HFF-Myc (cell line): ENCODE measurements at regions not wholly inside any gene's neighbourhood (a gene's known extent, or its start where the extent isn't known, plus 50 kb on each side); places are given as distances from the start of the nearest gene placed in this dataset.

Source experiments
- DNase-seq: peaks from one replicate; pipeline ENCODE4 v3.0.0-alpha.2; 2011; ENCODE audit warnings: low read depth; ENCODE audit errors: extremely low read depth
- H3K4me3 ChIP-seq: replicated peaks from 2 replicates; pipeline ENCODE4 v1.5.1; 2011; ENCODE audit warnings: low read depth, mild to moderate bottlenecking, control low read depth, low read length
- TF ChIP-seq, protein P1 (sequence below): IDR thresholded peaks from 2 replicates; pipeline ENCODE4 v1.5.1; 2012; ENCODE audit warnings: mild to moderate bottlenecking, low read depth, low read length, control low read depth; ENCODE audit errors: missing control alignments

DNA sequence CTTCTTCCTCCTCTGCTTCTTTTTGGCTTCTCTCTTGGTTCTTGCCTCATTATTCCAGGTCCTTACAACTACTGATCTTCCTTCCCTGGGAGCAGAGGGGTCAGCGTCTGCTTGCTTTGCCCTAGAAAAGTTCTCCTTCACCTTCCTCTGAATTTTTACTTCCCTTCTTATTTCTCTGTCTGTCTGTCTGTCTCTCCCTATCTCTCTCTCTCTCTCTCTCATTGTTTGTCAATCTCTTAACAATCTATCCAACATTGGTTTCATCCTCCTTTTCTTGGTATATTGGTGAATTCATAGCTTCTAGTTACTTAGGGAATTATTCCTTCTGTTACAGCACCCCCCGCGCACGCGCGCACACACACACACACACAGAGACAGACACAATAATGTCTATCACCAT is 559.1 kb downstream of the MN1 start:
- TF ChIP-seq, protein P1, sequence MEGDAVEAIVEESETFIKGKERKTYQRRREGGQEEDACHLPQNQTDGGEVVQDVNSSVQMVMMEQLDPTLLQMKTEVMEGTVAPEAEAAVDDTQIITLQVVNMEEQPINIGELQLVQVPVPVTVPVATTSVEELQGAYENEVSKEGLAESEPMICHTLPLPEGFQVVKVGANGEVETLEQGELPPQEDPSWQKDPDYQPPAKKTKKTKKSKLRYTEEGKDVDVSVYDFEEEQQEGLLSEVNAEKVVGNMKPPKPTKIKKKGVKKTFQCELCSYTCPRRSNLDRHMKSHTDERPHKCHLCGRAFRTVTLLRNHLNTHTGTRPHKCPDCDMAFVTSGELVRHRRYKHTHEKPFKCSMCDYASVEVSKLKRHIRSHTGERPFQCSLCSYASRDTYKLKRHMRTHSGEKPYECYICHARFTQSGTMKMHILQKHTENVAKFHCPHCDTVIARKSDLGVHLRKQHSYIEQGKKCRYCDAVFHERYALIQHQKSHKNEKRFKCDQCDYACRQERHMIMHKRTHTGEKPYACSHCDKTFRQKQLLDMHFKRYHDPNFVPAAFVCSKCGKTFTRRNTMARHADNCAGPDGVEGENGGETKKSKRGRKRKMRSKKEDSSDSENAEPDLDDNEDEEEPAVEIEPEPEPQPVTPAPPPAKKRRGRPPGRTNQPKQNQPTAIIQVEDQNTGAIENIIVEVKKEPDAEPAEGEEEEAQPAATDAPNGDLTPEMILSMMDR, result no peak
- no peak overlapping the region for H3K4me3 ChIP-seq
- no peak for DNase-seq

DNA sequence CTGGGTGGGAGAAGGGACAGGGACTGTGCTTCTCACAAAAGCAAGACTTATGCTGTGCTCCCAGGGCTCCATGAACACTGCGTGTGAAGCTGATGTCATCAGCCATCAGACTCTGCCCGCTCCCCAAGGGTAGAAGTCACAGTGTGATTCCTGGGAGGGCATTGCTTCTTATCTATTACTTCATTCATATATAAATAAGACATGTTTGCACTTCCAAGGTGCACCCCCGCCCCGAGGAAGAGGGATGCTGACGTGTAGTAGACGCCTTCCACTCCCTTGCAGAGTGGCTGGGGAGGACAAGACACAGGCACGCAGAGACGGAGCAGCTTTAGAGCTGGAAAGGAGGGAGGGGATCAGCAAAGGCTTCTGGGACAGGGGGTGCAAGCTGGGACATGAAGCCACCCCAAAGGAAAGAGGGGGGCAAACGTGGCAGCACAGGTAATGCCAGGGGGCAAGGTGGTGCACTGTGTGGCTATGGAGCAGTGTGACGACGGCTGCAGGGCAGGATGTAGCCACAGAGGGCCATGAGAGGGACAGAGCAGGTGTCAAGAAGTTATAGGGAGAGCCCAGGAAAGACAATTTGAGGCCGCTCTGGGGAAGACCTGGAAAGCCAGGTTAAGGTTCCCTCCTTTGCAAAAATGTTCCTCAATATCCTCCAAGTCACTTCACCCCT is 558.5 kb downstream of the MN1 start:
- DNase-seq, result no peak
- TF ChIP-seq, protein P1, result no peak
- H3K4me3 ChIP-seq, result no peak overlapping the region

DNA sequence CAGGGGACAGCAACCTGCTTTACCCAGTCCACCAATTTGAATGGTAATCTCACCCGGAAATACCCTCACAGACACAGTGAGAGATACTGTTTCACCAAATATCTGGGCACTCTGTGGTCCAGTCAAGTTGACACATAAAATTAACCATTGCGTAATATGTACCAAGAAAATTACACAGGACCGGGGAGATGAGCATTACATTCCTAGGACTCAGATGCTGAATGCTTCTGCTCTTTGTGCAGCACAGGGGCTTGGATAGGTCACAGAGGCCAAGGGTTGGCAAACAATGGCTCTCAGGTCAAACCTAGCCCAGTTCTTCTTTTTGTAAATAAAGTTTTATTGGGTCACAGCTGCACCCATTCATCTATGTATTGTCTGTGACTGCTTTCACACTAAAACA is 557.2 kb downstream of the MN1 start:
- H3K4me3 ChIP-seq, result no peak overlapping the region
- TF ChIP-seq, protein P1, result no peak
- DNase-seq, result no peak

DNA sequence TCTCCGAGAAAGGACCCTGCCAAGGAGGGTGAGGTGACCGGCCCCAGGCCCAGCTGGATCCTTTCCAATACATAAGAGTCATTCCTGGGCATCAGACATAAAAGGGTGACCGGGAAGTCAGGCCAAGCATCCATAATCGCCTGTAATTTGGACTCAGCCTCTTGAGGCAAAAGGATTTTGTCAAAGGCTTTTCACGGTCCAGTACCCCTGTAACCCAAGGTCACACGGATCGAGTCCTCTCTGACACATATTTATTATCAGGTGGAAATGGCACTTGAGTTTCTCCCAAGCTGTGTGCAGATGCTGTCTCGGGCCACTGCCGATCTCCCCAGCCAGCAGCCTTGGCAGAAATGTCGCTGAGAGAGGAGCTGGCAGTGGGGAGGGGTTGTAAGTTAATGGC is 556.5 kb downstream of the MN1 start:
- no peak overlapping the region for H3K4me3 ChIP-seq
- no peak for DNase-seq
- TF ChIP-seq, protein P1, result no peak

DNA sequence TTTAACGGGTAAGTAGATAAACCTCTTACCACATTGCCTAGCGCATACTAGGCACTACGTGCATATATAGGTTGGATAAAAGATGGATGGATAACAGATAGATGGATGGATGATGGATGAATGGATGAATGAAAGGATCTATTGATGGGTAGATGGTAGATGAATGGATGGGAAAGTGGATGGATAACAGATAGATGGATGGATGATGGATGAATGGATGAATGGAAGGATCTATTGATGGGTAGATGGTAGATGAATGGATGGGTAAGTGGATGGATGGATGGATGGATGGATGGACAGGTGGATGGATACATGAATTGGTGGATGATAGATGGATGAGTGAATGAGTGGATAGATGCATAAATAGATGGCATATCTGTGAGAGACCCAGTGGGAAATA is 555.0 kb downstream of the MN1 start:
- no peak overlapping the region for H3K4me3 ChIP-seq
- no peak for DNase-seq
- TF ChIP-seq, protein P1, result no peak

DNA sequence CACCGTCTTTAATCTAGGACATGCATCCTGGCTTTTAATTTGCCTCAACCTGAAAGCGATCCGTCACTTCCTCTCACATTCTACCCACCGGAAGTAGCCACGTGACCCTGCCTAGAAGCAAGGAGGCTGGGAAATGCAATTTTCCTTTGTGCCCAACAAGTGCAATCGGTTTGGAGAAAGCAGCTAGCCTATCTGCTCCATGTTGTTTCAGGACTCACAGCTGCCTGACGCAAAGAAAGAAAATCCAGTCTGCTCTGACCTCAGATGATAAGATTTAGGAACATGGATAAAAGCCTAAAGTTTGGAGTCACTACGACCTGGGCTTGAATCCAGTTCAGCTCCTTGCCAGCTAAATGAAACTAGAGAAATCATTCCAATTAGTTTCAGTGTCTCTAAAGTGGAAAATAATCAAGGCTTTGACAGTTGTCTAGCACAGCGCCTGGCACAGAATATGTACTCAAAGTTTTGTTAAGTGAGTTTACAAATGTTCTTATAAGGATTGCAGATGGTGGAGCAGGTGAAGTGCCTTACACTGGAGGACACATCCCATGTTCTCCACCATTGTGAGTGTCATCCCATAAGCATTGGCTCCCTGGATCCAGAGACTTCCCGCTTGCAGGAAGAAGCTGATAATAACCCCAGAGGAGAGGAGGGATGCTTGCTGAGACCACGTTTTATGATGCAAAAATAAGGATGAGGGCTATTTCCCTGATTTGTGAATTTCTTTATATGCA is 553.7 kb downstream of the MN1 start:
- no peak overlapping the region for H3K4me3 ChIP-seq
- TF ChIP-seq, protein P1, result no peak
- no peak for DNase-seq
